Fibroblast of lung (primary cell): ENCODE measurements at regions not wholly inside any gene's neighbourhood (a gene's known extent, or its start where the extent isn't known, plus 50 kb on each side); places are given as distances from the start of the nearest gene placed in this dataset.

Source experiments
- EZH2 ChIP-seq: IDR thresholded peaks from 2 replicates; pipeline ENCODE4 v1.5.1; 2012; ENCODE audit warnings: low read length, control low read depth, mild to moderate bottlenecking; ENCODE audit errors: missing control alignments
- TF ChIP-seq, protein P1 (sequence below), 2 donors: IDR thresholded peaks in 1 of 2; conservative IDR thresholded peaks in 1 of 2; 1 replicate in 1 of 2; 2 replicates in 1 of 2; pipeline ENCODE4 v1.5.1; 2011 to 2012; ENCODE audit warnings: low read length in 2 of 2, control low read depth in 1 of 2, inconsistent platforms in 1 of 2, low read depth in 1 of 2, mild to moderate bottlenecking in 1 of 2

DNA sequence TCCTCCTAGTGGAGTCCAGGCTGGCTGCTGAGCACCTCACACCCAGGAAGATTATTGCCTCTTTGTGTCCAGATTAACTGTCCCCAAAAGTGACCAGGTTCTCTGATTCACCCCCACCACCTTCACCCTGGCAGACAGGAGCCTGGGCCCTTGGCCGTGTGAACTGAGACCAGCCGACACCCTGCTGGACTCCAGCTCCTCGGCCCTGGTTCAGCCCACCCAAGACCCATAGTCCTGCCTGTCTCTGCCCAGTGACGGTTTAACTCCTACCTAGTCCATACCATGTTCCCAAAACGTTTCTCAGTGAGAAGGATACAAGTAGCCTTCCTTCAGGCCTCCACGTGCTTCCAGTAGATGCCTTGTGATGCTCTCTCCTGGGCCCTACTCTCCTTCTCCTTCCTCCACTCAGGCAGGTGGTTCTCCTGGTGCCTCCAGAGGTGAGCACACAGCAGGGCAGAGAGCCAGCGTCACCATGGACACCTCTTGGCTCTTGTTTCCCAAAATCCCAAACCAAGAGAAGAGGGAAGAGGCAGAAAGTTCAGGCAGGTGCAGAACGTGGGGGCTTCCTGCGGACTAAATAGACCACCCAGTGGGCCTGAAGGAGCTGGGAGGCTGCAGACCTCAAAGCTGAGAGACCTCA lies 134.4 kb upstream of the CST7 start:
- TF ChIP-seq, protein P1, sequence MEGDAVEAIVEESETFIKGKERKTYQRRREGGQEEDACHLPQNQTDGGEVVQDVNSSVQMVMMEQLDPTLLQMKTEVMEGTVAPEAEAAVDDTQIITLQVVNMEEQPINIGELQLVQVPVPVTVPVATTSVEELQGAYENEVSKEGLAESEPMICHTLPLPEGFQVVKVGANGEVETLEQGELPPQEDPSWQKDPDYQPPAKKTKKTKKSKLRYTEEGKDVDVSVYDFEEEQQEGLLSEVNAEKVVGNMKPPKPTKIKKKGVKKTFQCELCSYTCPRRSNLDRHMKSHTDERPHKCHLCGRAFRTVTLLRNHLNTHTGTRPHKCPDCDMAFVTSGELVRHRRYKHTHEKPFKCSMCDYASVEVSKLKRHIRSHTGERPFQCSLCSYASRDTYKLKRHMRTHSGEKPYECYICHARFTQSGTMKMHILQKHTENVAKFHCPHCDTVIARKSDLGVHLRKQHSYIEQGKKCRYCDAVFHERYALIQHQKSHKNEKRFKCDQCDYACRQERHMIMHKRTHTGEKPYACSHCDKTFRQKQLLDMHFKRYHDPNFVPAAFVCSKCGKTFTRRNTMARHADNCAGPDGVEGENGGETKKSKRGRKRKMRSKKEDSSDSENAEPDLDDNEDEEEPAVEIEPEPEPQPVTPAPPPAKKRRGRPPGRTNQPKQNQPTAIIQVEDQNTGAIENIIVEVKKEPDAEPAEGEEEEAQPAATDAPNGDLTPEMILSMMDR (conservative IDR thresholded peaks at IDR 0.05 in 1 of 2, IDR thresholded peaks at IDR 0.05 in 1 of 2; ENCODE audit: low read depth in 1 of 2, low read length in 2 of 2): no peak
- TF ChIP-seq EZH2: no peak
